ENCODE measurements at regions not wholly inside any gene's neighbourhood (a gene's known extent, or its start where the extent isn't known, plus 50 kb on each side); places are given as distances from the start of the nearest gene placed in this dataset.

- TF ChIP-seq CTCF (IDR thresholded peaks at IDR 0.05) (no peak), EZH2 (IDR thresholded peaks at IDR 0.05) (no peak)
Observed at GRCh38 chr1:244196571-244197285, 145.6 kb downstream of the ZBTB18 start.

Measured in neural progenitor cell (in vitro differentiated cells).